RWPE2 (cell line): ENCODE measurements at regions not wholly inside any gene's neighbourhood (a gene's known extent, or its start where the extent isn't known, plus 50 kb on each side); places are given as distances from the start of the nearest gene placed in this dataset.

ENCODE experiments used
- ATAC-seq: fragments of 200-7000 bp; cut with Tn5 transposase; 3 replicates; pipeline ENCODE4 v1.9.1; 2021; ENCODE audit warnings: low read depth
- DNase-seq: peaks from one replicate; pipeline ENCODE4 v3.0.0-alpha.2; 2020; ENCODE audit warnings: low spot score
- H3K27ac ChIP-seq: fragments of 450-650 bp; 2 replicates; pipeline ENCODE4 v1.5.1; 2017; ENCODE audit warnings: mild to moderate bottlenecking; ENCODE audit not compliant: poor library complexity, severe bottlenecking
- H3K27me3 ChIP-seq: fragments of 250-450 bp; sonication (Bioruptor Pico); 2 replicates; pipeline ENCODE4 v1.5.1; 2021; ENCODE audit warnings: mild to moderate bottlenecking, moderate library complexity; ENCODE audit not compliant: insufficient read depth, poor library complexity, severe bottlenecking
- H3K36me3 ChIP-seq: fragments of 250-450 bp; sonication (Bioruptor Pico); 2 replicates; pipeline ENCODE4 v1.5.1; 2020; ENCODE audit warnings: low read depth, mild to moderate bottlenecking, moderate library complexity
- H3K4me1 ChIP-seq: fragments of 250-450 bp; sonication (Bioruptor Pico); 2 replicates; pipeline ENCODE4 v1.5.1; 2021; ENCODE audit warnings: mild to moderate bottlenecking, moderate library complexity; ENCODE audit not compliant: insufficient read depth, poor library complexity, severe bottlenecking
- H3K4me3 ChIP-seq: fragments of 250-450 bp; sonication (Bioruptor Pico); 2 replicates; pipeline ENCODE4 v1.5.1; 2021; ENCODE audit warnings: mild to moderate bottlenecking, moderate library complexity; ENCODE audit not compliant: severe bottlenecking
- H3K9me3 ChIP-seq: fragments of 250-450 bp; sonication (Bioruptor Pico); 2 replicates; pipeline ENCODE4 v1.5.1; 2021; ENCODE audit warnings: mild to moderate bottlenecking, moderate library complexity; ENCODE audit not compliant: severe bottlenecking
- CTCF ChIP-seq: fragments of 450-650 bp; IDR thresholded peaks from one replicate; pipeline ENCODE4 v1.5.1; 2017; ENCODE audit warnings: mild to moderate bottlenecking, moderate library complexity; ENCODE audit not compliant: poor library complexity, severe bottlenecking

- Histone ChIP-seq H3K27me3 (peaks cover 13% of the 10 kb centered on the region), H3K36me3 (no peaks in the 10 kb centered on the region), H3K27ac (no peak overlapping the region), H3K4me3 (no peak overlapping the region), H3K4me1 (no peaks in the 10 kb centered on the region), H3K9me3 (no peaks in the 10 kb centered on the region)
- ATAC-seq (no peak), DNase-seq (no peak)
- TF ChIP-seq CTCF, result no peak
These were observed 425.0 kb downstream of the CDH11 start for GRCh38 chr16:64696866-64697265.

GRCh38 chr16:64695684-64696083 is 426.2 kb downstream of the CDH11 start:
- Histone ChIP-seq H3K4me3 (no peak overlapping the region), H3K27ac (no peak overlapping the region), H3K4me1 (no peaks in the 10 kb centered on the region), H3K36me3 (no peaks in the 10 kb centered on the region), H3K27me3 (peaks cover 13% of the 10 kb centered on the region), H3K9me3 (no peaks in the 10 kb centered on the region)
- DNase-seq, result no peak
- no peak for TF ChIP-seq CTCF
- no peak for ATAC-seq

GRCh38 chr16:64693946-64694345 is 427.9 kb downstream of the CDH11 start:
- H3K4me1 ChIP-seq, result no peaks in the 10 kb centered on the region
- no peak overlapping the region for H3K27ac ChIP-seq
- ATAC-seq, result no peak
- no peak overlapping the region for H3K4me3 ChIP-seq
- peaks cover 13% of the 10 kb centered on the region for H3K27me3 ChIP-seq
- H3K36me3 ChIP-seq, result no peaks in the 10 kb centered on the region
- DNase-seq, result no peak
- H3K9me3 ChIP-seq, result no peaks in the 10 kb centered on the region
- TF ChIP-seq CTCF, result no peak

- no peaks in the 10 kb centered on the region for H3K27me3 ChIP-seq
- no peak overlapping the region for H3K27ac ChIP-seq
- H3K9me3 ChIP-seq, result no peaks in the 10 kb centered on the region
- H3K4me1 ChIP-seq, result no peaks in the 10 kb centered on the region
- ATAC-seq (no peak), DNase-seq (no peak)
- TF ChIP-seq CTCF, result no peak
- no peaks in the 10 kb centered on the region for H3K36me3 ChIP-seq
- H3K4me3 ChIP-seq, result no peak overlapping the region
These were observed 434.1 kb downstream of the CDH11 start for GRCh38 chr16:64687786-64688185.

GRCh38 chr16:64687123-64687522 is 434.7 kb downstream of the CDH11 start:
- DNase-seq, result no peak
- H3K4me1 ChIP-seq, result no peaks in the 10 kb centered on the region
- TF ChIP-seq CTCF, result no peak
- no peaks in the 10 kb centered on the region for H3K36me3 ChIP-seq
- H3K9me3 ChIP-seq, result no peaks in the 10 kb centered on the region
- no peak overlapping the region for H3K27ac ChIP-seq
- no peaks in the 10 kb centered on the region for H3K27me3 ChIP-seq
- no peak for ATAC-seq
- no peak overlapping the region for H3K4me3 ChIP-seq
